ENCODE measurements at regions not wholly inside any gene's neighbourhood (a gene's known extent, or its start where the extent isn't known, plus 50 kb on each side); places are given as distances from the start of the nearest gene placed in this dataset.

DNA sequence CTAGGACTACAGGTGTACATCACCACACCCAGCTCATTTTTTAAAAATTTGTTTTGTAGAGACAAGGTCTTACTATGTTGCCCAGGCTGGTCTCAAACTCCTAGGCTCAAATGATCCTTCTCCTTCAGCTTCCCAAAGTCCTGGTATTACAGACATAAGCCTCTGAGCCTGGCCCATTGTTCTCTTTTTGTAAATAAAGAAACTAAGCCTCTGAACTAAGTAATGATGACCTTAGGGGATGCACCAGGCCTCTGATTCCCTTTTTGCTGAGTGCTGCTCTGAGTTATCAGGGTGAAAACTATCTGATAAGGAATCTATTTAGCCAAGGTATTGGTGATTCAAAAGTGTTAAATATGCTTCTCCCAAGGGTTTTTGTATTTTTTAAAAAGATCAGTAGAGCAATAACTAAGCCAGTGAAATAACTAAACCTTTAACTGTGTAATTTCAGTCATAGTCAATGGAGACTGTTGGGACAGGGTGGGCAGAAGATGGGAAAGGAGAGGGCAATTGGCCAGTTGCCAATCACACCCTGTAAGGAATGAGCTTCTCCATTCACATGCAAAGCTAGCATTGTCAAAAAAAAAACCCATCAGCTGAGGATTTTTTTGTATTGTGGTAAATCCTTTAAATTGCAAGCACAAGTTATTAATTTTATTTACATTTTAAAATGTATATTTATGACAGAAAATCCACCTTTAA lies 194.8 kb upstream of the PFN2 start:
- ATAC-seq, result no peak
- Mint-ChIP-seq H3K9me3 (no peaks in the 10 kb centered on the region), H3K36me3 (ENCODE audit: insufficient read depth) (no peaks in the 10 kb centered on the region), H3K27me3 (ENCODE audit: low read depth) (peaks cover 13% of the 10 kb centered on the region), H3K4me1 (ENCODE audit: low read depth) (no peaks in the 10 kb centered on the region), H3K4me3 (no peak overlapping the region)
- DNase-seq, result no peak

GRCh38 chr3:150161011-150161410 lies 190.3 kb upstream of the PFN2 start:
- Mint-ChIP-seq H3K9me3 (no peaks in the 10 kb centered on the region), H3K36me3 (ENCODE audit: insufficient read depth) (no peaks in the 10 kb centered on the region), H3K4me1 (ENCODE audit: low read depth) (no peaks in the 10 kb centered on the region), H3K4me3 (no peak overlapping the region), H3K27me3 (ENCODE audit: low read depth) (peaks cover 10% of the 10 kb centered on the region)
- DNase-seq (no peak), ATAC-seq (no peak)

DNA sequence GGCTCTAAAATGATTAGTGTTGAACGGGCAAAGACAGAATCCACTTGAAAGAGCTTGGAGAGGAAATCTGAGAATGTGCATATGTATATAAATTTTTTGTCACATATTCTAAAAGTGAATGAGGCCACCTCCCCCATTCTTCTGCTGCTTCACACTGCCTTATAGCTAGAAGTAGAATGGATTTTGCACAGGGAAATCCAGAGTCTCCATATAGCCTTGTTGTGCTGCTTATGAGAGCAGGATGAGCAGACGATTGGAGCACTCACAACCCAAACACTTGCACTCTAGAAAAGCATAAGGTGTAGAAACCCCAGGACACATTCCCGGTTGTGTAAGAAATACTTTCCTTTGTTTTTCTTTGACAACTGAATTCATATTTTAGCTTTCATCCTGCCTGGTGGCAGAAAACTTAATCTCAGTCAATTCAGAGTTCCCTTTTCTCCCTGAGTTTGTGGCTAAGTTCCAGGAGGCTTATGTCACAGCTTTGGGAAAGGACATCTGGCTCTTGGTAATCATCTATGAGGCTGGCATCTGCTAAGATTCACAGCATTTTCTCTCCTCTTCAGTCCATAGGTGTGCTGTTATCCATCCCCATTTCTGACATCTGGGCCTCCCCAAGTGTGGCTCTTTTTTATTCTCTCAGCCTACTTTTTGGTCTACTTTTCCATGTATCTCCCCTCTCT lies 188.4 kb upstream of the PFN2 start:
- Mint-ChIP-seq H3K36me3 (ENCODE audit: insufficient read depth) (no peaks in the 10 kb centered on the region), H3K27me3 (ENCODE audit: low read depth) (peaks cover 7% of the 10 kb centered on the region), H3K4me1 (ENCODE audit: low read depth) (no peaks in the 10 kb centered on the region), H3K4me3 (no peak overlapping the region), H3K9me3 (no peaks in the 10 kb centered on the region)
- no peak for ATAC-seq
- no peak for DNase-seq

DNA sequence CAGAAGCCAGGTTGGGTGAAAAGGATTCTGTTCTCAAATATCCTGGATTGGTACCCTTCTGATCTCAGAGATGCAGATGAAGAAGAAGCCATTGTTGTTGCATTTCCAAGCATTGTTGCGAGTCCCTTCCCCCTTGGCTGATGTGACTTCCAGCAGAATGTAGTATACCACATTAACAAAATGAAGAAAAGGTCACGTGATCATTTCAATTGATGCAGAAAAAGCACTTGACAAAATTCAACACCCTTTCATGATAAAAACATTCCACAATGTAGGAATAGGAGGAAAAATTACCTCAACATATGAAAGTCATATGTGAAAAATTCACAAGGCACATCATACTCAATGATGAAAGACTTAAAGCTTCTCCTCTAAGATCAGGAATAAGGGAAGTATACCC lies 181.9 kb upstream of the PFN2 start:
- Mint-ChIP-seq H3K27me3 (ENCODE audit: low read depth) (peaks cover 19% of the 10 kb centered on the region), H3K9me3 (no peaks in the 10 kb centered on the region)
- no peak for ATAC-seq

GRCh38 chr3:150150633-150151032 lies 179.9 kb upstream of the PFN2 start:
- Mint-ChIP-seq H3K9me3 (no peaks in the 10 kb centered on the region), H3K36me3 (ENCODE audit: insufficient read depth) (no peaks in the 10 kb centered on the region), H3K4me1 (ENCODE audit: low read depth) (no peaks in the 10 kb centered on the region), H3K27me3 (ENCODE audit: low read depth) (peaks cover 19% of the 10 kb centered on the region), H3K4me3 (no peak overlapping the region)
- DNase-seq, result no peak
- no peak for ATAC-seq

More for the DNA sequence above, 181.9 kb upstream of the PFN2 start:
- H3K4me1 Mint-ChIP-seq (ENCODE audit: low read depth), result no peaks in the 10 kb centered on the region
- DNase-seq, result no peak
- H3K4me3 Mint-ChIP-seq, result no peak overlapping the region
- no peaks in the 10 kb centered on the region for H3K36me3 Mint-ChIP-seq (ENCODE audit: insufficient read depth)

- Mint-ChIP-seq H3K4me3 (no peak overlapping the region), H3K9me3 (no peaks in the 10 kb centered on the region), H3K4me1 (ENCODE audit: low read depth) (no peaks in the 10 kb centered on the region), H3K36me3 (ENCODE audit: insufficient read depth) (no peaks in the 10 kb centered on the region), H3K27me3 (ENCODE audit: low read depth) (peaks cover 20% of the 10 kb centered on the region)
- ATAC-seq (no peak), DNase-seq (no peak)
Observed at GRCh38 chr3:150149651-150150051, 179.0 kb upstream of the PFN2 start.

- Mint-ChIP-seq H3K36me3 (ENCODE audit: insufficient read depth) (no peaks in the 10 kb centered on the region), H3K4me3 (no peak overlapping the region), H3K27me3 (ENCODE audit: low read depth) (peaks cover 23% of the 10 kb centered on the region), H3K4me1 (ENCODE audit: low read depth) (no peaks in the 10 kb centered on the region), H3K9me3 (no peaks in the 10 kb centered on the region)
- ATAC-seq (no peak), DNase-seq (no peak)
Observed at GRCh38 chr3:150148227-150148626, 177.5 kb upstream of the PFN2 start.

- ATAC-seq (no peak), DNase-seq (no peak)
- Mint-ChIP-seq H3K36me3 (ENCODE audit: insufficient read depth) (no peaks in the 10 kb centered on the region), H3K9me3 (no peaks in the 10 kb centered on the region), H3K4me3 (no peak overlapping the region), H3K27me3 (ENCODE audit: low read depth) (peaks cover 23% of the 10 kb centered on the region), H3K4me1 (ENCODE audit: low read depth) (no peaks in the 10 kb centered on the region)
Observed at GRCh38 chr3:150147776-150148175, 177.1 kb upstream of the PFN2 start.

GRCh38 chr3:150146991-150147761 lies 176.5 kb upstream of the PFN2 start:
- no peak overlapping the region for H3K4me3 Mint-ChIP-seq
- ATAC-seq, result peak in 1 of 2 donors; percentile 56
- DNase-seq, result no peak

DNA sequence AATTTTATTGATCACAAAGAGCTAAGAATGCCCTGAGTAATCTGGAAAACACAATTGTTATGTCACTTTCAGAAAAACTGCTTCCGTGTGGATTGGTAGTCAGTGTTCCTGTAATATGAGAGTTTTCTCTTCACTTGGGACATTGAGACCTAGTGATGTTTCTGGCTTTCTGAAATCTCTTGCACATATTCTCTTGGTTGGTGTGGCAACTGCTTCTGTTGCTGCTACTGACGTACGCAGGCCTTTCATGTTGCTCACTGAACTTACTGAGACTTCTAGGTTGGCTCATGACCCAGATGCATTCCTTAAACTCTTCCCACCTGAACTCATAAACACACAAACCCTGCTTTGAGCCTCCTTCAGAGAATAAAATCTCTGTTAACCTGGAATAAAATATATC lies 175.0 kb upstream of the PFN2 start:
- no peaks in the 10 kb centered on the region for H3K9me3 Mint-ChIP-seq
- H3K27me3 Mint-ChIP-seq (ENCODE audit: low read depth), result peaks cover 12% of the 10 kb centered on the region
- DNase-seq, result no peak
- H3K4me3 Mint-ChIP-seq, result no peak overlapping the region
- no peaks in the 10 kb centered on the region for H3K36me3 Mint-ChIP-seq (ENCODE audit: insufficient read depth)
- no peaks in the 10 kb centered on the region for H3K4me1 Mint-ChIP-seq (ENCODE audit: low read depth)
- ATAC-seq, result no peak

More at GRCh38 chr3:150146991-150147761, 176.5 kb upstream of the PFN2 start:
- Mint-ChIP-seq H3K9me3 (no peaks in the 10 kb centered on the region), H3K36me3 (ENCODE audit: insufficient read depth) (no peaks in the 10 kb centered on the region), H3K27me3 (ENCODE audit: low read depth) (peaks cover 23% of the 10 kb centered on the region), H3K4me1 (ENCODE audit: low read depth) (no peaks in the 10 kb centered on the region)

- Mint-ChIP-seq H3K27me3 (ENCODE audit: low read depth) (peaks cover 12% of the 10 kb centered on the region), H3K36me3 (ENCODE audit: insufficient read depth) (no peaks in the 10 kb centered on the region), H3K4me3 (no peak overlapping the region), H3K4me1 (ENCODE audit: low read depth) (no peaks in the 10 kb centered on the region), H3K9me3 (no peaks in the 10 kb centered on the region)
- ATAC-seq (no peak), DNase-seq (no peak)
Observed at GRCh38 chr3:150144191-150144708, 173.6 kb upstream of the PFN2 start.

DNA sequence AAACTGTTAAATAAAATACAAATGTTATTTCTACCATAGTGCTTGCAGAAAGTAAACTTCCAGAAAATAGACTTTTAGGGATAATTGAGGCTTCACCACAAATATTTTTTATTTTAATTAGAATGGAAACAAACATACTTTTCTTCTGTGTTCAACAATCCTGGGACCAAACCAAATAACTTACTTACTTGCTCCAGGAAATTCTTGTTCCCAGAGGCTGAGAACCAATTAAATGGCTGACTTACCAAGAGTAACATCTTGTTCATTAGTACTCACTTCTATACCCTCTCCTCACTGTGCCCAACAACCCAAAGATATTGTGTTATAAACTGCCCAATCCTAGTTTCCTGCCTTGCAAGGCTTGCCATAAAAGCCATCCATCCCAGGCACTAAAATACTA lies 172.2 kb upstream of the PFN2 start:
- H3K27me3 Mint-ChIP-seq (ENCODE audit: low read depth), result peaks cover 11% of the 10 kb centered on the region
- H3K4me1 Mint-ChIP-seq (ENCODE audit: low read depth), result no peaks in the 10 kb centered on the region
- no peaks in the 10 kb centered on the region for H3K36me3 Mint-ChIP-seq (ENCODE audit: insufficient read depth)
- H3K4me3 Mint-ChIP-seq, result no peak overlapping the region
- no peak for DNase-seq
- no peak for ATAC-seq
- no peaks in the 10 kb centered on the region for H3K9me3 Mint-ChIP-seq

GRCh38 chr3:150141790-150142326 lies 171.2 kb upstream of the PFN2 start:
- ATAC-seq (no peak), DNase-seq (no peak)
- Mint-ChIP-seq H3K9me3 (no peaks in the 10 kb centered on the region), H3K36me3 (ENCODE audit: insufficient read depth) (no peaks in the 10 kb centered on the region), H3K27me3 (ENCODE audit: low read depth) (peaks cover 13% of the 10 kb centered on the region), H3K4me3 (no peak overlapping the region), H3K4me1 (ENCODE audit: low read depth) (no peaks in the 10 kb centered on the region)

GRCh38 chr3:150140614-150141321 lies 170.1 kb upstream of the PFN2 start:
- DNase-seq (no peak), ATAC-seq (no peak)
- no peaks in the 10 kb centered on the region for H3K36me3 Mint-ChIP-seq (ENCODE audit: insufficient read depth)
- no peak overlapping the region for H3K4me3 Mint-ChIP-seq
- no peaks in the 10 kb centered on the region for H3K4me1 Mint-ChIP-seq (ENCODE audit: low read depth)
- H3K27me3 Mint-ChIP-seq (ENCODE audit: low read depth), result peaks cover 19% of the 10 kb centered on the region
- H3K9me3 Mint-ChIP-seq, result no peaks in the 10 kb centered on the region
